Body of pancreas (tissue), 4 donors: ENCODE measurements at regions not wholly inside any gene's neighbourhood (a gene's known extent, or its start where the extent isn't known, plus 50 kb on each side); places are given as distances from the start of the nearest gene placed in this dataset.

Experiments
- CTCF ChIP-seq, 7 experiments: fragments of 450-650 bp in 4 of 7; fragments of 200-600 bp in 3 of 7; sonication (generic) in 3 of 7; IDR thresholded peaks; one replicate each; pipeline ENCODE4 v1.5.1; 2016 to 2019; ENCODE audit warnings: antibody characterized with exemption in 7 of 7
- POLR2A ChIP-seq, 3 donors: fragments of 450-650 bp; IDR thresholded peaks; one replicate each; pipeline ENCODE4 v1.6.1; 2016; ENCODE audit warnings: antibody characterized with exemption in 3 of 3, mild to moderate bottlenecking in 2 of 3

- no peak for TF ChIP-seq CTCF (IDR thresholded peaks at IDR 0.05)
- no peak for TF ChIP-seq POLR2A (IDR thresholded peaks at IDR 0.05)
Observed at GRCh38 chr11:94243571-94244515, 60.5 kb upstream of the IZUMO1R start.
